ENCODE measurements at regions not wholly inside any gene's neighbourhood (a gene's known extent, or its start where the extent isn't known, plus 50 kb on each side); places are given as distances from the start of the nearest gene placed in this dataset.

- Histone ChIP-seq H3K9me3 (ENCODE audit: low read length) (no peaks in the 10 kb centered on the region), H4K20me1 (ENCODE audit: insufficient read depth, low read length) (no peaks in the 10 kb centered on the region), H3K36me3 (ENCODE audit: insufficient read depth, low read length) (no peaks in the 10 kb centered on the region), H2AFZ (ENCODE audit: low read length) (no peak overlapping the region), H3K27ac (ENCODE audit: low read depth, low read length, poor library complexity, severe bottlenecking) (no peak overlapping the region), H3K4me1 (ENCODE audit: insufficient read depth, low read length, poor library complexity, severe bottlenecking) (no peaks in the 10 kb centered on the region), H3K4me2 (ENCODE audit: low read length) (no peak overlapping the region), H3K4me3 (ENCODE audit: low read depth, low read length, poor library complexity, severe bottlenecking) (no peak overlapping the region), H3K9me2 (ENCODE audit: insufficient read depth, low read length) (no peaks in the 10 kb centered on the region), H3K79me2 (ENCODE audit: insufficient read depth, low read depth, low read length) (no peaks in the 10 kb centered on the region)
- no peak for DNase-seq (ENCODE audit: low spot score)
- intact Hi-C loops (cut with micrococcal nuclease; ENCODE audit: unreplicated experiment): no loop called here
- ChIA-PET CTCF (ENCODE audit: unreplicated experiment) (no interaction called here), POLR2A (no interaction called here)
- TF ChIP-seq CTCF (conservative IDR thresholded peaks at IDR 0.05; ENCODE audit: low read length) (no peak), EZH2phosphoT487 (IDR thresholded peaks at IDR 0.05; ENCODE audit: borderline replicate concordance, low read depth, low read length) (no peak)
- BruUV-seq (replicated peaks): no TSS peak
These were observed 69.2 kb downstream of the NABP1 start for GRCh38 chr2:191747170-191747530.

- no peaks in the 10 kb centered on the region for H3K79me2 ChIP-seq (ENCODE audit: insufficient read depth, low read depth, low read length)
- H3K9me2 ChIP-seq (ENCODE audit: insufficient read depth, low read length): no peaks in the 10 kb centered on the region
- H3K36me3 ChIP-seq (ENCODE audit: insufficient read depth, low read length): no peaks in the 10 kb centered on the region
- intact Hi-C loops (cut with micrococcal nuclease; ENCODE audit: unreplicated experiment): no loop called here
- no peaks in the 10 kb centered on the region for H4K20me1 ChIP-seq (ENCODE audit: insufficient read depth, low read length)
- no peak overlapping the region for H2AFZ ChIP-seq (ENCODE audit: low read length)
- no peaks in the 10 kb centered on the region for H3K9me3 ChIP-seq (ENCODE audit: low read length)
- DNase-seq (ENCODE audit: low spot score): no peak
- no peak overlapping the region for H3K4me2 ChIP-seq (ENCODE audit: low read length)
- ChIA-PET CTCF (ENCODE audit: unreplicated experiment) (no interaction called here), POLR2A (interaction anchor here (0.6 kb wide), 2 partner anchors 9 to 297 kb away, joined by 3 to 4 read pairs; no protein-coding TSS in a partner anchor)
- BruUV-seq (replicated peaks): no TSS peak
- H3K27ac ChIP-seq (ENCODE audit: low read depth, low read length, poor library complexity, severe bottlenecking): no peak overlapping the region
- TF ChIP-seq CTCF (conservative IDR thresholded peaks at IDR 0.05; ENCODE audit: low read length): no peak
- no peak for TF ChIP-seq EZH2phosphoT487 (IDR thresholded peaks at IDR 0.05; ENCODE audit: borderline replicate concordance, low read depth, low read length)
- H3K4me3 ChIP-seq (ENCODE audit: low read depth, low read length, poor library complexity, severe bottlenecking): no peak overlapping the region
- H3K4me1 ChIP-seq (ENCODE audit: insufficient read depth, low read length, poor library complexity, severe bottlenecking): no peaks in the 10 kb centered on the region
These were observed 70.1 kb downstream of the NABP1 start for GRCh38 chr2:191748059-191748461.

DNA sequence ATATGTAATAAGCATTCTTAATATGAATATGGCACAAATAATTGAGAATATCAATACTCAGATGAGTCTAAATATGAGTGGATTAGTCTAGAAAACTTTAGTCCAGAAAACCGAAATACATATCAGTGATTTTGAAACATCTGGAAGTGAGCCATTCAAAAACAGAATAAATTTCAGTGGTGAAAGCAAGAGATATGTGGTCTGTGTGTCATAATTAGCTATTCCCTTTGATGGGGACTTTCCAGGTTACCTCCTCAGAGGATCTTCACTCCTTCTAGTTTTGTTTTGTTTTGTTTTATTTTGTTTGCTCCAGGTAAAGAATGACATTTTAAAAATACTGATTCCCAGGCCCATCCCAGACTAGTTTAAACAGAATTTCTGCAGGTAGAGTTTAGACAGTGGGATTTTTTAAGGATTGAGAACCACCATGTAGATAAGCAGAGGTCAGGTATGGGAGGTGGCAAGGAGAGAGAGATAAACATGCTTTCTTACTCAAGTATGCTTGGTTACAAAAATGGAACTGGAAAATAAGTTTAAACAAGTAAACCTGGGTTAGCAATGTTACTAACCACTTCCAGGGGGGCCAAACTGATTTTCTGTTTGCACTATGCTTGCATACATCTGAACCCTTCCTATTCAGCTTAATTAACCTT is 70.7 kb downstream of the NABP1 start:
- intact Hi-C loops (cut with micrococcal nuclease; ENCODE audit: unreplicated experiment): no loop called here
- CTCF ChIA-PET (ENCODE audit: unreplicated experiment): no interaction called here
- H3K4me3 ChIP-seq (ENCODE audit: low read depth, low read length, poor library complexity, severe bottlenecking): no peak overlapping the region
- no peaks in the 10 kb centered on the region for H3K79me2 ChIP-seq (ENCODE audit: insufficient read depth, low read depth, low read length)
- no peaks in the 10 kb centered on the region for H3K9me2 ChIP-seq (ENCODE audit: insufficient read depth, low read length)
- no peaks in the 10 kb centered on the region for H3K36me3 ChIP-seq (ENCODE audit: insufficient read depth, low read length)
- no peak overlapping the region for H2AFZ ChIP-seq (ENCODE audit: low read length)
- POLR2A ChIA-PET: interaction anchor here (0.6 kb wide), 2 partner anchors 8 to 298 kb away, joined by 3 to 4 read pairs; no protein-coding TSS in a partner anchor
- no peaks in the 10 kb centered on the region for H3K4me1 ChIP-seq (ENCODE audit: insufficient read depth, low read length, poor library complexity, severe bottlenecking)
- H4K20me1 ChIP-seq (ENCODE audit: insufficient read depth, low read length): no peaks in the 10 kb centered on the region
- H3K4me2 ChIP-seq (ENCODE audit: low read length): no peak overlapping the region
- no TSS peak for BruUV-seq (replicated peaks)
- no peak for DNase-seq (ENCODE audit: low spot score)
- no peak overlapping the region for H3K27ac ChIP-seq (ENCODE audit: low read depth, low read length, poor library complexity, severe bottlenecking)
- no peak for TF ChIP-seq CTCF (conservative IDR thresholded peaks at IDR 0.05; ENCODE audit: low read length)
- TF ChIP-seq EZH2phosphoT487 (IDR thresholded peaks at IDR 0.05; ENCODE audit: borderline replicate concordance, low read depth, low read length): no peak
- H3K9me3 ChIP-seq (ENCODE audit: low read length): no peaks in the 10 kb centered on the region
